GM06990 (cell line): ENCODE measurements at regions not wholly inside any gene's neighbourhood (a gene's known extent, or its start where the extent isn't known, plus 50 kb on each side); places are given as distances from the start of the nearest gene placed in this dataset.

Experiments used
- DNase-seq: peaks from one replicate; pipeline ENCODE4 v3.0.0-alpha.2; 2011; ENCODE audit not compliant: insufficient read length; ENCODE audit errors: extremely low read depth
- H3K27me3 ChIP-seq: replicated peaks from 2 replicates; pipeline ENCODE4 v1.6.0; 2011; ENCODE audit warnings: low read length; ENCODE audit not compliant: control insufficient read depth, insufficient read depth
- H3K36me3 ChIP-seq: 2 replicates; pipeline ENCODE4 v1.5.1; 2011; ENCODE audit warnings: low read length; ENCODE audit not compliant: control insufficient read depth, insufficient read depth
- H3K4me3 ChIP-seq: replicated peaks from 2 replicates; pipeline ENCODE4 v1.5.1; 2011; ENCODE audit warnings: low read depth, mild to moderate bottlenecking, control low read depth, low read length
- CTCF ChIP-seq: IDR thresholded peaks from 2 replicates; pipeline ENCODE4 v1.5.1; 2011; ENCODE audit warnings: low read length, control low read depth, mild to moderate bottlenecking, inconsistent platforms; ENCODE audit not compliant: insufficient read depth, poor library complexity, severe bottlenecking

DNA sequence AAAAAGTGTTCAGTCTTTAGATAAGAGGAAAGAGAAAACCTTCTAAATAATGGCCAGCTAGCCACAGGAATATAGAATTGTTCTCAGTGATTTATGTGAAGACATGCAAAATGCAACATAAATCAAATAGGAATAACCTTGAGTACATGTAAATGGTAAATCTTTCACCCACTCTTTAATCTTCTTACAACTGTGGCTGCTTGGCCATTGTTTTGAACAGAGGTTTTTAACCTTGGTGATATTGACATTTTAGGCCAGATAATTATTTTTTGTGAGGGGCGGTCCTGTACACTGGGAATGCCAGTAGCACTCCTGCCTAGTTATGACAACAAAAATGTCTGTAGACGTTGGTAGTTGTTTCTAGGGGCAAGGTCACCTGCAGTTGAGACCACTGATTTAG, 479.9 kb upstream of the NOVA1 start:
- no peak overlapping the region for H3K4me3 ChIP-seq
- no peak for TF ChIP-seq CTCF
- no peak for DNase-seq

DNA sequence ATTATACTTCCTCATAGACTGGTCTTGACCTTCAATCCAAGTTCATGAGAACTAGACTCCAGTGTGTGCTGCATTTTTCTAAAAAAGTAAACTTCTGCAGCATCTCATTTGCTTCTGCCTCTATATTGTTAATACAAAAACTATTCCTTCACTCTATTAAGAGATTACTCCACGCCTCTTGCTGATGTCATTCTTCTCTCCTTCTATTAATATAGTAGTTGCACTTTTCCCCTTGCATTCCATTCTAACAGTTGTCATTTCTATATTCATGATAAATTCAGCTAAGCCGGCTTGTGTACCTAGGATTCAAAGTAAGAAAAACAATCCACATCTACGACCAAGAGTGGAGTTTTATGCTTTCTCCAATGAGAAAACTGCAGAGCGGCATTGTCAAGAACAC, 480.4 kb upstream of the NOVA1 start:
- H3K27me3 ChIP-seq: no peaks in the 10 kb centered on the region
- no peak overlapping the region for H3K4me3 ChIP-seq
- H3K36me3 ChIP-seq: no peaks in the 10 kb centered on the region
- TF ChIP-seq CTCF: no peak
- no peak for DNase-seq

More for the DNA sequence above, 479.9 kb upstream of the NOVA1 start:
- H3K27me3 ChIP-seq: no peaks in the 10 kb centered on the region
- H3K36me3 ChIP-seq: no peaks in the 10 kb centered on the region

GRCh38 chr14:27079716-27080115, 481.9 kb upstream of the NOVA1 start:
- Histone ChIP-seq H3K27me3 (no peaks in the 10 kb centered on the region), H3K36me3 (no peaks in the 10 kb centered on the region), H3K4me3 (no peak overlapping the region)
- no peak for TF ChIP-seq CTCF
- no peak for DNase-seq

DNA sequence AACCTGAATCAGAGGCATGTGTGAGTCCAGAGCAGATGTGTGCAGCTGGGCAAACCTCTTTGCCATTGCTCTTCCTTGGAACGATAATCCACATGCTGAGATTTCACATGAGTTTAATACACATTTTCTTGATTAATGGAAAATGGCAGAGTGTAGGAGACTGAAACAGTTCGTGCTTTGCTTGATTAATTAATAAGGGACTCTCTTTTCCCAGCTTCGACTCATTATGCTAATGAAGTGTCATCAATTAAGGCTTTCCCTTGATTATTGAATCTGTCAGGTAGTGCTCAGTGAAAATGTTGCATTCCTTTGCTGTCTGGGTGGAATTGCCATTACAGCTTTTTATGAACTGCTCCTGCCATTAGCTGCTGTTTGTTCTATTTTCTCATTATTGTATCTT, 487.7 kb upstream of the NOVA1 start:
- H3K4me3 ChIP-seq: no peak overlapping the region
- TF ChIP-seq CTCF: no peak
- H3K27me3 ChIP-seq: no peaks in the 10 kb centered on the region
- DNase-seq: no peak
- no peaks in the 10 kb centered on the region for H3K36me3 ChIP-seq

DNA sequence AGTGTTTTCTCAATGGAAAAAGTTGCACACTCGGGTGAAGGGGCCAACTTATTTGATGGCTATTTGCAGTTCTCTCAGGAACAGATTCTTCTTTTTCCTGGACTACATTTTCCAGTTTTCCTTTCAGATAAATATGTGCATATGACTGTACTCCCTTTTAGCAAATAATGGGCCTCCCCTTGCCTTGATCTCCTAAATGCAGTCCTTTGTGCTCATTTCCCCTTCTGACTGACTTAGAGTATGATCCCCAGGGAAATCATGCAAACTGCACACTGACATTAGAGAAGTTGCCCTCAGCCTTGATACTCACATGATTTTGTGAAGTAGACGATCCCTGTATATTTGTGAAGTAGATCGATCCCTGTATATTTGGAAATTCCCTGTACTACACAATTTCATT, 492.9 kb upstream of the NOVA1 start:
- no peak for TF ChIP-seq CTCF
- DNase-seq: no peak
- no peak overlapping the region for H3K4me3 ChIP-seq
- H3K36me3 ChIP-seq: no peaks in the 10 kb centered on the region
- H3K27me3 ChIP-seq: no peaks in the 10 kb centered on the region

- TF ChIP-seq CTCF: no peak
- DNase-seq: no peak
- Histone ChIP-seq H3K36me3 (no peaks in the 10 kb centered on the region), H3K4me3 (no peak overlapping the region), H3K27me3 (no peaks in the 10 kb centered on the region)
Observed at GRCh38 chr14:27091973-27092372, 494.1 kb upstream of the NOVA1 start.
